Mesendoderm (in vitro differentiated cells): ENCODE measurements at regions not wholly inside any gene's neighbourhood (a gene's known extent, or its start where the extent isn't known, plus 50 kb on each side); places are given as distances from the start of the nearest gene placed in this dataset. TPM values are rescaled to one million over a fixed set of nuclear protein-coding genes. Genes with fewer than 3 reads are reported as not detected.
"Not testable (repeated sequence)": the region's sequence is repeated elsewhere in the genome, so short reads cannot be mapped to it uniquely, and the experiment has no call there.

Experiments used
- DNase-seq: peaks from one replicate; pipeline ENCODE4 v3.0.0; 2013
- H2AK5ac ChIP-seq: 2 replicates; pipeline ENCODE4 v1.6.1; 2013; ENCODE audit warnings: low read length, inconsistent platforms
- H2BK120ac ChIP-seq: 2 replicates; pipeline ENCODE4 v1.6.1; 2013; ENCODE audit warnings: low read depth, mild to moderate bottlenecking, low read length, moderate library complexity, mixed read lengths
- H2BK15ac ChIP-seq: replicated peaks from 2 replicates; pipeline ENCODE4 v1.6.1; 2013; ENCODE audit warnings: low read depth, mild to moderate bottlenecking, moderate library complexity
- H2BK5ac ChIP-seq: 2 replicates; pipeline ENCODE4 v1.6.1; 2013; ENCODE audit warnings: low read length, inconsistent platforms
- H3K18ac ChIP-seq: 2 replicates; pipeline ENCODE4 v1.6.1; 2013; ENCODE audit warnings: mild to moderate bottlenecking, low read length, mixed read lengths
- H3K23ac ChIP-seq: one replicate; pipeline ENCODE4 v1.6.1; 2013; ENCODE audit warnings: low read length
- H3K27ac ChIP-seq: 2 replicates; pipeline ENCODE4 v1.5.1; 2013; ENCODE audit warnings: low read depth, mild to moderate bottlenecking, inconsistent platforms, low read length, moderate library complexity
- H3K27me3 ChIP-seq: 2 replicates; pipeline ENCODE4 v1.6.1; 2013; ENCODE audit warnings: low read length, control low read depth, mild to moderate bottlenecking, inconsistent platforms; ENCODE audit not compliant: insufficient read depth, poor library complexity
- H3K36me3 ChIP-seq: 2 replicates; pipeline ENCODE4 v1.6.1; 2013; ENCODE audit warnings: low read length, inconsistent platforms; ENCODE audit not compliant: control insufficient read depth, insufficient read depth
- H3K4ac ChIP-seq: one replicate; pipeline ENCODE4 v1.6.1; 2013; ENCODE audit warnings: low read depth, mild to moderate bottlenecking, low read length, moderate library complexity
- H3K4me1 ChIP-seq: 2 replicates; pipeline ENCODE4 v1.6.1; 2013; ENCODE audit warnings: low read depth, low read length, inconsistent platforms; ENCODE audit not compliant: control insufficient read depth
- H3K4me2 ChIP-seq: 2 replicates; pipeline ENCODE4 v1.6.1; 2013; ENCODE audit warnings: low read length
- H3K4me3 ChIP-seq: 2 replicates; pipeline ENCODE4 v1.5.1; 2013; ENCODE audit warnings: mild to moderate bottlenecking, low read length
- H3K56ac ChIP-seq: one replicate; pipeline ENCODE4 v1.6.1; 2013; ENCODE audit warnings: low read length
- H3K79me1 ChIP-seq: 2 replicates; pipeline ENCODE4 v1.6.1; 2013; ENCODE audit warnings: low read length, inconsistent platforms
- H3K79me2 ChIP-seq: 2 replicates; pipeline ENCODE4 v1.6.1; 2013; ENCODE audit warnings: mild to moderate bottlenecking, low read length; ENCODE audit not compliant: control insufficient read depth, insufficient read depth
- H3K9ac ChIP-seq: 2 replicates; pipeline ENCODE4 v1.6.1; 2013; ENCODE audit warnings: low read length, inconsistent platforms
- H4K5ac ChIP-seq: one replicate; pipeline ENCODE4 v1.6.1; 2013; ENCODE audit warnings: low read length
- H4K8ac ChIP-seq: one replicate; pipeline ENCODE4 v1.6.1; 2013; ENCODE audit warnings: low read depth, mild to moderate bottlenecking, control low read depth, low read length, moderate library complexity
- WGBS: extraction: QIAGEN DNeasy Blood & Tissue Kit; methylation state at CpG from one replicate; pipeline ENCODE4 v1.1.7; 2013; ENCODE audit warnings: low lambda C conversion rate, missing lambda C conversion rate; ENCODE audit not compliant: insufficient coverage; ENCODE audit errors: extremely low coverage; 5-methylcytosine and 5-hydroxymethylcytosine counted together
- small RNA-seq: library from polyadenylated mRNA; stranded (forward); fragments of <200 nt; extraction: miRNeasy Mini kit (QIAGEN cat#:217004); gene quantifications from one replicate; pipeline ENCODE3, GENCODE V24; 2013; ENCODE audit not compliant: insufficient read depth

GRCh38 chr2:97301771-97302170 is 188.8 kb downstream of the ANKRD36 start:
- not testable (repeated sequence) for H3K23ac ChIP-seq, H3K79me1 ChIP-seq, H3K79me2 ChIP-seq, H3K36me3 ChIP-seq, H3K4me1 ChIP-seq, H3K56ac ChIP-seq, H3K27me3 ChIP-seq, H4K5ac ChIP-seq, H3K9ac ChIP-seq, H2AK5ac ChIP-seq, H2BK5ac ChIP-seq, DNase-seq, H3K4me2 ChIP-seq, H2BK120ac ChIP-seq, H3K27ac ChIP-seq, H4K8ac ChIP-seq, H3K4me3 ChIP-seq, H3K18ac ChIP-seq, H3K4ac ChIP-seq, H2BK15ac ChIP-seq
- WGBS, result no CpG with 5 or more reads among the region's 3 CpGs

Small RNAs in the stretch of these regions (small RNA-seq; reads per million reads assigned to genes)
- gene IGKV1OR2-11, result not detected
- not detected for gene IGKV1OR2-6
- gene IGKV1OR2-9, result not detected
- not detected for gene IGKV2OR2-8
- not detected for gene IGKV3OR2-5
